ENCODE measurements at regions not wholly inside any gene's neighbourhood (a gene's known extent, or its start where the extent isn't known, plus 50 kb on each side); places are given as distances from the start of the nearest gene placed in this dataset.
"Not testable (repeated sequence)": the region's sequence is repeated elsewhere in the genome, so short reads cannot be mapped to it uniquely, and the experiment has no call there.

GRCh38 chr1:58233729-58234128, 312.8 kb downstream of the OMA1 start:
- Histone ChIP-seq H3K27ac (ENCODE audit: low read depth, low read length) (no peak overlapping the region), H3K27me3 (ENCODE audit: insufficient read depth, low read length) (no peaks in the 10 kb centered on the region; the same call in 1 of the 2 replicates), H3K36me3 (ENCODE audit: insufficient read depth, low read length) (no peaks in the 10 kb centered on the region), H2AFZ (ENCODE audit: low read length, unreplicated experiment) (no peak overlapping the region), H3K4me3 (ENCODE audit: low read depth, low read length) (no peak overlapping the region), H3K79me2 (ENCODE audit: control insufficient read depth, insufficient read depth, low read length, unreplicated experiment) (no peaks in the 10 kb centered on the region), H3K4me1 (ENCODE audit: control insufficient read depth, insufficient read depth, low read length, unreplicated experiment) (no peaks in the 10 kb centered on the region)

GRCh38 chr1:58231204-58231603, 315.3 kb downstream of the OMA1 start:
- Histone ChIP-seq H3K27me3 (ENCODE audit: insufficient read depth, low read length) (no peaks in the 10 kb centered on the region), H3K79me2 (ENCODE audit: control insufficient read depth, insufficient read depth, low read length, unreplicated experiment) (no peaks in the 10 kb centered on the region), H3K4me3 (ENCODE audit: low read depth, low read length) (no peak overlapping the region), H3K27ac (ENCODE audit: low read depth, low read length) (no peak overlapping the region), H3K36me3 (ENCODE audit: insufficient read depth, low read length) (no peaks in the 10 kb centered on the region), H3K4me1 (ENCODE audit: control insufficient read depth, insufficient read depth, low read length, unreplicated experiment) (no peaks in the 10 kb centered on the region), H2AFZ (ENCODE audit: low read length, unreplicated experiment) (no peak overlapping the region)

GRCh38 chr1:58227604-58228003, 318.9 kb downstream of the OMA1 start:
- Histone ChIP-seq H2AFZ (ENCODE audit: low read length, unreplicated experiment) (no peak overlapping the region), H3K4me3 (ENCODE audit: low read depth, low read length) (no peak overlapping the region), H3K27me3 (ENCODE audit: insufficient read depth, low read length) (no peaks in the 10 kb centered on the region), H3K79me2 (ENCODE audit: control insufficient read depth, insufficient read depth, low read length, unreplicated experiment) (no peaks in the 10 kb centered on the region), H3K27ac (ENCODE audit: low read depth, low read length) (no peak overlapping the region), H3K4me1 (ENCODE audit: control insufficient read depth, insufficient read depth, low read length, unreplicated experiment) (no peaks in the 10 kb centered on the region), H3K36me3 (ENCODE audit: insufficient read depth, low read length) (no peaks in the 10 kb centered on the region)

- no peaks in the 10 kb centered on the region for H3K36me3 ChIP-seq (ENCODE audit: insufficient read depth, low read length)
- H3K27ac ChIP-seq (ENCODE audit: low read depth, low read length) = no peak overlapping the region
- no peak overlapping the region for H3K4me3 ChIP-seq (ENCODE audit: low read depth, low read length)
- H3K79me2 ChIP-seq (ENCODE audit: control insufficient read depth, insufficient read depth, low read length, unreplicated experiment) = no peaks in the 10 kb centered on the region
- H3K27me3 ChIP-seq (ENCODE audit: insufficient read depth, low read length) = no peaks in the 10 kb centered on the region
- H2AFZ ChIP-seq (ENCODE audit: low read length, unreplicated experiment) = no peak overlapping the region
- no peaks in the 10 kb centered on the region for H3K4me1 ChIP-seq (ENCODE audit: control insufficient read depth, insufficient read depth, low read length, unreplicated experiment)
Observed at GRCh38 chr1:58223522-58223921, 323.0 kb downstream of the OMA1 start.

- Histone ChIP-seq H3K27me3 (ENCODE audit: insufficient read depth, low read length) (no peaks in the 10 kb centered on the region), H3K27ac (ENCODE audit: low read depth, low read length) (no peak overlapping the region), H3K36me3 (ENCODE audit: insufficient read depth, low read length) (no peaks in the 10 kb centered on the region), H2AFZ (ENCODE audit: low read length, unreplicated experiment) (no peak overlapping the region), H3K4me3 (ENCODE audit: low read depth, low read length) (no peak overlapping the region), H3K4me1 (ENCODE audit: control insufficient read depth, insufficient read depth, low read length, unreplicated experiment) (no peaks in the 10 kb centered on the region), H3K79me2 (ENCODE audit: control insufficient read depth, insufficient read depth, low read length, unreplicated experiment) (no peaks in the 10 kb centered on the region)
Observed at GRCh38 chr1:58220836-58221472, 325.6 kb downstream of the OMA1 start.

- H3K27ac ChIP-seq (ENCODE audit: low read depth, low read length); H3K4me3 ChIP-seq (ENCODE audit: low read depth, low read length); H3K79me2 ChIP-seq (ENCODE audit: control insufficient read depth, insufficient read depth, low read length, unreplicated experiment); H3K4me1 ChIP-seq (ENCODE audit: control insufficient read depth, insufficient read depth, low read length, unreplicated experiment); H3K27me3 ChIP-seq (ENCODE audit: insufficient read depth, low read length); H3K36me3 ChIP-seq (ENCODE audit: insufficient read depth, low read length); H2AFZ ChIP-seq (ENCODE audit: low read length, unreplicated experiment): not testable (repeated sequence)
Observed at GRCh38 chr1:58216169-58216568, 330.4 kb downstream of the OMA1 start.

GRCh38 chr1:58214674-58215073, 331.9 kb downstream of the OMA1 start:
- no peak overlapping the region for H3K27ac ChIP-seq (ENCODE audit: low read depth, low read length)
- H2AFZ ChIP-seq (ENCODE audit: low read length, unreplicated experiment) = no peak overlapping the region
- H3K4me1 ChIP-seq (ENCODE audit: control insufficient read depth, insufficient read depth, low read length, unreplicated experiment) = no peaks in the 10 kb centered on the region
- H3K4me3 ChIP-seq (ENCODE audit: low read depth, low read length) = no peak overlapping the region
- no peaks in the 10 kb centered on the region for H3K79me2 ChIP-seq (ENCODE audit: control insufficient read depth, insufficient read depth, low read length, unreplicated experiment)
- no peaks in the 10 kb centered on the region for H3K27me3 ChIP-seq (ENCODE audit: insufficient read depth, low read length)
- H3K36me3 ChIP-seq (ENCODE audit: insufficient read depth, low read length) = no peaks in the 10 kb centered on the region

GRCh38 chr1:58211869-58212268, 334.7 kb downstream of the OMA1 start:
- no peaks in the 10 kb centered on the region for H3K36me3 ChIP-seq (ENCODE audit: insufficient read depth, low read length)
- no peaks in the 10 kb centered on the region for H3K79me2 ChIP-seq (ENCODE audit: control insufficient read depth, insufficient read depth, low read length, unreplicated experiment)
- H3K27me3 ChIP-seq (ENCODE audit: insufficient read depth, low read length) = no peaks in the 10 kb centered on the region
- H3K4me1 ChIP-seq (ENCODE audit: control insufficient read depth, insufficient read depth, low read length, unreplicated experiment) = no peaks in the 10 kb centered on the region
- no peak overlapping the region for H2AFZ ChIP-seq (ENCODE audit: low read length, unreplicated experiment)
- no peak overlapping the region for H3K4me3 ChIP-seq (ENCODE audit: low read depth, low read length)
- no peak overlapping the region for H3K27ac ChIP-seq (ENCODE audit: low read depth, low read length)

GRCh38 chr1:58209575-58209974, 337.0 kb downstream of the OMA1 start:
- Histone ChIP-seq H3K4me1 (ENCODE audit: control insufficient read depth, insufficient read depth, low read length, unreplicated experiment) (no peaks in the 10 kb centered on the region), H3K27ac (ENCODE audit: low read depth, low read length) (no peak overlapping the region), H3K4me3 (ENCODE audit: low read depth, low read length) (no peak overlapping the region), H3K27me3 (ENCODE audit: insufficient read depth, low read length) (no peaks in the 10 kb centered on the region), H3K36me3 (ENCODE audit: insufficient read depth, low read length) (no peaks in the 10 kb centered on the region), H3K79me2 (ENCODE audit: control insufficient read depth, insufficient read depth, low read length, unreplicated experiment) (no peaks in the 10 kb centered on the region), H2AFZ (ENCODE audit: low read length, unreplicated experiment) (no peak overlapping the region)

GRCh38 chr1:58206749-58207148, 339.8 kb downstream of the OMA1 start:
- H3K4me3 ChIP-seq (ENCODE audit: low read depth, low read length) = no peak overlapping the region
- no peak overlapping the region for H3K27ac ChIP-seq (ENCODE audit: low read depth, low read length)
- H3K36me3 ChIP-seq (ENCODE audit: insufficient read depth, low read length) = no peaks in the 10 kb centered on the region
- H3K4me1 ChIP-seq (ENCODE audit: control insufficient read depth, insufficient read depth, low read length, unreplicated experiment) = no peaks in the 10 kb centered on the region
- no peaks in the 10 kb centered on the region for H3K27me3 ChIP-seq (ENCODE audit: insufficient read depth, low read length)
- no peak overlapping the region for H2AFZ ChIP-seq (ENCODE audit: low read length, unreplicated experiment)
- H3K79me2 ChIP-seq (ENCODE audit: control insufficient read depth, insufficient read depth, low read length, unreplicated experiment) = no peaks in the 10 kb centered on the region

GRCh38 chr1:58204284-58204683, 342.2 kb downstream of the OMA1 start:
- Histone ChIP-seq H3K79me2 (ENCODE audit: control insufficient read depth, insufficient read depth, low read length, unreplicated experiment) (no peaks in the 10 kb centered on the region), H3K27me3 (ENCODE audit: insufficient read depth, low read length) (no peaks in the 10 kb centered on the region), H3K4me1 (ENCODE audit: control insufficient read depth, insufficient read depth, low read length, unreplicated experiment) (no peaks in the 10 kb centered on the region), H3K27ac (ENCODE audit: low read depth, low read length) (no peak overlapping the region), H2AFZ (ENCODE audit: low read length, unreplicated experiment) (no peak overlapping the region), H3K36me3 (ENCODE audit: insufficient read depth, low read length) (no peaks in the 10 kb centered on the region), H3K4me3 (ENCODE audit: low read depth, low read length) (no peak overlapping the region)

All from ACC112 (cell line).